BJ (cell line): ENCODE measurements at regions not wholly inside any gene's neighbourhood (a gene's known extent, or its start where the extent isn't known, plus 50 kb on each side); places are given as distances from the start of the nearest gene placed in this dataset.

ENCODE experiments used
- CTCF ChIA-PET: fragments of 350-600 bp; formaldehyde crosslinking; extraction: SDS; loops from one replicate; lab custom pipeline; 2021; ENCODE audit warnings: antibody characterized with exemption, inconsistent platforms; lab: Yijun Ruan, JAX
- POLR2A ChIA-PET: fragments of 300-600 bp; sonication (Branson Sonifier 250); formaldehyde crosslinking; extraction: SDS; loops from one replicate; lab custom pipeline; 2021; ENCODE audit warnings: antibody characterized with exemption; lab: Charles Lee
- DNase-seq: peaks from one replicate; pipeline ENCODE4 v3.0.0-alpha.2; 2011; ENCODE audit warnings: low read depth
- H3K27me3 ChIP-seq: 2 replicates; pipeline ENCODE4 v1.6.0; 2011; ENCODE audit warnings: low read length; ENCODE audit not compliant: control insufficient read depth, insufficient read depth
- H3K36me3 ChIP-seq: 2 replicates; pipeline ENCODE4 v1.5.1; 2011; ENCODE audit warnings: low read length; ENCODE audit not compliant: control insufficient read depth, insufficient read depth
- H3K4me3 ChIP-seq: 2 replicates; pipeline ENCODE4 v1.5.1; 2011; ENCODE audit warnings: low read depth, mild to moderate bottlenecking, control low read depth, low read length
- CTCF ChIP-seq: IDR thresholded peaks from 2 replicates; pipeline ENCODE4 v1.5.1; 2011; ENCODE audit warnings: low read depth, mild to moderate bottlenecking, control low read depth, inconsistent platforms, low read length, moderate library complexity; ENCODE audit not compliant: insufficient read depth

GRCh38 chr3:30962084-30962483, 67.6 kb upstream of the GADL1 start:
- CTCF ChIA-PET: no interaction called here
- Histone ChIP-seq H3K27me3 (no peaks in the 10 kb centered on the region), H3K4me3 (no peak overlapping the region), H3K36me3 (no peaks in the 10 kb centered on the region)
- no peak for DNase-seq
- POLR2A ChIA-PET: no interaction called here
- TF ChIP-seq CTCF: no peak

- Histone ChIP-seq H3K36me3 (no peaks in the 10 kb centered on the region), H3K4me3 (no peak overlapping the region), H3K27me3 (no peaks in the 10 kb centered on the region)
- CTCF ChIA-PET: no interaction called here
- POLR2A ChIA-PET: no interaction called here
- no peak for DNase-seq
- TF ChIP-seq CTCF: no peak
Observed at GRCh38 chr3:30962493-30962892, 68.0 kb upstream of the GADL1 start.

- no peak for TF ChIP-seq CTCF
- no peak overlapping the region for H3K4me3 ChIP-seq
- no peak for DNase-seq
- ChIA-PET POLR2A (no interaction called here), CTCF (no interaction called here)
- no peaks in the 10 kb centered on the region for H3K36me3 ChIP-seq
- no peaks in the 10 kb centered on the region for H3K27me3 ChIP-seq
Observed at GRCh38 chr3:30963223-30963722, 68.8 kb upstream of the GADL1 start.

- H3K36me3 ChIP-seq: no peaks in the 10 kb centered on the region
- DNase-seq: no peak
- POLR2A ChIA-PET: no interaction called here
- TF ChIP-seq CTCF: no peak
- H3K27me3 ChIP-seq: no peaks in the 10 kb centered on the region
- H3K4me3 ChIP-seq: no peak overlapping the region
- CTCF ChIA-PET: no interaction called here
Observed at GRCh38 chr3:30964612-30965011, 70.2 kb upstream of the GADL1 start.

- Histone ChIP-seq H3K36me3 (no peaks in the 10 kb centered on the region), H3K4me3 (no peak overlapping the region)
Observed at GRCh38 chr3:30966896-30967295, 72.4 kb upstream of the GADL1 start.

More at GRCh38 chr3:30966896-30967295, 72.4 kb upstream of the GADL1 start:
- ChIA-PET POLR2A (no interaction called here), CTCF (interaction anchor here (1.2 to 1.6 kb wide), 2 partner anchors 13 to 22 kb away, joined by 3 to 4 read pairs; no protein-coding TSS in a partner anchor)
- DNase-seq: no peak
- H3K27me3 ChIP-seq: no peaks in the 10 kb centered on the region
- no peak for TF ChIP-seq CTCF
